ENCODE measurements at regions not wholly inside any gene's neighbourhood (a gene's known extent, or its start where the extent isn't known, plus 50 kb on each side); places are given as distances from the start of the nearest gene placed in this dataset.

DNA sequence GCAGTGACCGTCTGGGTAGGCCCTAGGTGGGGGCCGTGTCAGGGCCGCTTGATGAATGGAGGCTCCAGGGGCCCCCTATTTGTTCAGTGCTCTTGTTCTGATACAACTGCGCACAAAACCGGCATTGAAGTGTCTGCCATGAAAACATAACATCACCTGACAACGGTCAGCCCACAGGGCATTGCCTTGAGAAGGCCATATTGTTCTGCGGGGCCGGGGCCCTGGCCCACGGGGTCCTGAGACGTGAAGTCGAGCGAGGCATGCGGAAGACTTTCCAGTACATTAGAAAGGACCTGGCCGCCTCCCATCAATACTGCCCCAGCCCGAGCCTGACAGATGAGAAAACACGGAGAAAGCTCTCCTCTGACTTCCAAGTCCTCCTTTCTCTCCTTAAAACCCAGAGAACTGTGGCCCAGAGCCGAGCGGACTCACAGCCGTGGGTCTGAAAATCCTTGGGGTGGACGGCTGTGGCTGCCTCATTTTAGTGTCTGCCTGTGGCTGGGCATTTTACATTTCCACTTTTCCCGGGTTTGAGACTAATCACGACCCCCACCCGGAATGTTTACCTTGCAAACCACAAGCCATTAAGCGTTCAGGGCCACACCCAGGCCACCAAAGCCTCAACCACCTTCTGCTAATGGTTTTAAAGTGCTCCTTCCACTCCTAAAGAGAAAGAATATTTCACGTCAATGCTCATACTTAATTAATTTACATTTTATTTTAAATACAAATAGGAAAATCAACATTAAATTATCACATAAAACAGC is 391.0 kb upstream of the IRX2 start:
- TF ChIP-seq FOXK1 (CRISPR knock-in tag; IDR thresholded peaks at IDR 0.05) (no peak), RELA (CRISPR knock-in tag; IDR thresholded peaks at IDR 0.05; ENCODE audit: borderline replicate concordance) (no peak), TEAD4 (CRISPR knock-in tag; IDR thresholded peaks at IDR 0.05) (no peak), ZNF121 (CRISPR knock-in tag; IDR thresholded peaks at IDR 0.05) (no peak), IRF2 (CRISPR knock-in tag; IDR thresholded peaks at IDR 0.05; ENCODE audit: borderline replicate concordance, low read depth) (no peak), ZBTB21 (CRISPR knock-in tag; IDR thresholded peaks at IDR 0.05; ENCODE audit: borderline replicate concordance) (no peak), JUN (CRISPR knock-in tag; IDR thresholded peaks at IDR 0.05) (no peak)
- TF ChIP-seq, protein P1, sequence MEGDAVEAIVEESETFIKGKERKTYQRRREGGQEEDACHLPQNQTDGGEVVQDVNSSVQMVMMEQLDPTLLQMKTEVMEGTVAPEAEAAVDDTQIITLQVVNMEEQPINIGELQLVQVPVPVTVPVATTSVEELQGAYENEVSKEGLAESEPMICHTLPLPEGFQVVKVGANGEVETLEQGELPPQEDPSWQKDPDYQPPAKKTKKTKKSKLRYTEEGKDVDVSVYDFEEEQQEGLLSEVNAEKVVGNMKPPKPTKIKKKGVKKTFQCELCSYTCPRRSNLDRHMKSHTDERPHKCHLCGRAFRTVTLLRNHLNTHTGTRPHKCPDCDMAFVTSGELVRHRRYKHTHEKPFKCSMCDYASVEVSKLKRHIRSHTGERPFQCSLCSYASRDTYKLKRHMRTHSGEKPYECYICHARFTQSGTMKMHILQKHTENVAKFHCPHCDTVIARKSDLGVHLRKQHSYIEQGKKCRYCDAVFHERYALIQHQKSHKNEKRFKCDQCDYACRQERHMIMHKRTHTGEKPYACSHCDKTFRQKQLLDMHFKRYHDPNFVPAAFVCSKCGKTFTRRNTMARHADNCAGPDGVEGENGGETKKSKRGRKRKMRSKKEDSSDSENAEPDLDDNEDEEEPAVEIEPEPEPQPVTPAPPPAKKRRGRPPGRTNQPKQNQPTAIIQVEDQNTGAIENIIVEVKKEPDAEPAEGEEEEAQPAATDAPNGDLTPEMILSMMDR (IDR thresholded peaks at IDR 0.05), result no peak
- TF ChIP-seq, protein P2, sequence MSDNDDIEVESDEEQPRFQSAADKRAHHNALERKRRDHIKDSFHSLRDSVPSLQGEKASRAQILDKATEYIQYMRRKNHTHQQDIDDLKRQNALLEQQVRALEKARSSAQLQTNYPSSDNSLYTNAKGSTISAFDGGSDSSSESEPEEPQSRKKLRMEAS (CRISPR knock-in tag; IDR thresholded peaks at IDR 0.05), result no peak
- TF ChIP-seq, protein P3, sequence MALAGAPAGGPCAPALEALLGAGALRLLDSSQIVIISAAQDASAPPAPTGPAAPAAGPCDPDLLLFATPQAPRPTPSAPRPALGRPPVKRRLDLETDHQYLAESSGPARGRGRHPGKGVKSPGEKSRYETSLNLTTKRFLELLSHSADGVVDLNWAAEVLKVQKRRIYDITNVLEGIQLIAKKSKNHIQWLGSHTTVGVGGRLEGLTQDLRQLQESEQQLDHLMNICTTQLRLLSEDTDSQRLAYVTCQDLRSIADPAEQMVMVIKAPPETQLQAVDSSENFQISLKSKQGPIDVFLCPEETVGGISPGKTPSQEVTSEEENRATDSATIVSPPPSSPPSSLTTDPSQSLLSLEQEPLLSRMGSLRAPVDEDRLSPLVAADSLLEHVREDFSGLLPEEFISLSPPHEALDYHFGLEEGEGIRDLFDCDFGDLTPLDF (CRISPR knock-in tag; IDR thresholded peaks at IDR 0.05), result no peak
- TF ChIP-seq, protein P4, sequence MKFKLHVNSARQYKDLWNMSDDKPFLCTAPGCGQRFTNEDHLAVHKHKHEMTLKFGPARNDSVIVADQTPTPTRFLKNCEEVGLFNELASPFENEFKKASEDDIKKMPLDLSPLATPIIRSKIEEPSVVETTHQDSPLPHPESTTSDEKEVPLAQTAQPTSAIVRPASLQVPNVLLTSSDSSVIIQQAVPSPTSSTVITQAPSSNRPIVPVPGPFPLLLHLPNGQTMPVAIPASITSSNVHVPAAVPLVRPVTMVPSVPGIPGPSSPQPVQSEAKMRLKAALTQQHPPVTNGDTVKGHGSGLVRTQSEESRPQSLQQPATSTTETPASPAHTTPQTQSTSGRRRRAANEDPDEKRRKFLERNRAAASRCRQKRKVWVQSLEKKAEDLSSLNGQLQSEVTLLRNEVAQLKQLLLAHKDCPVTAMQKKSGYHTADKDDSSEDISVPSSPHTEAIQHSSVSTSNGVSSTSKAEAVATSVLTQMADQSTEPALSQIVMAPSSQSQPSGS (CRISPR knock-in tag; IDR thresholded peaks at IDR 0.05; ENCODE audit: borderline replicate concordance, low read depth), result no peak

Measured in WTC11 (cell line).